IPS-18a (cell line): ENCODE measurements at regions not wholly inside any gene's neighbourhood (a gene's known extent, or its start where the extent isn't known, plus 50 kb on each side); places are given as distances from the start of the nearest gene placed in this dataset.

Source experiments
- H3K27ac ChIP-seq: one replicate; pipeline ENCODE4 v1.5.1; 2013; ENCODE audit warnings: low read length
- H3K27me3 ChIP-seq: one replicate; pipeline ENCODE4 v1.6.1; 2013; ENCODE audit warnings: mild to moderate bottlenecking, low read length; ENCODE audit not compliant: control insufficient read depth, insufficient read depth
- H3K36me3 ChIP-seq: one replicate; pipeline ENCODE4 v1.6.1; 2013; ENCODE audit warnings: low read depth, low read length; ENCODE audit not compliant: control insufficient read depth
- H3K4me1 ChIP-seq: one replicate; pipeline ENCODE4 v1.6.1; 2013; ENCODE audit warnings: low read depth, low read length; ENCODE audit not compliant: control insufficient read depth
- H3K4me3 ChIP-seq: one replicate; pipeline ENCODE4 v1.5.1; 2013; ENCODE audit warnings: low read length
- H3K9ac ChIP-seq: one replicate; pipeline ENCODE4 v1.6.1; 2013; ENCODE audit warnings: mild to moderate bottlenecking, low read length, moderate library complexity
- H3K9me3 ChIP-seq: one replicate; pipeline ENCODE4 v1.6.1; 2013; ENCODE audit warnings: low read depth, low read length; ENCODE audit not compliant: control insufficient read depth

- peaks cover 7% of the 10 kb centered on the region for H3K4me1 ChIP-seq
- no peaks in the 10 kb centered on the region for H3K27me3 ChIP-seq
- no peak overlapping the region for H3K27ac ChIP-seq
- H3K9me3 ChIP-seq, result no peaks in the 10 kb centered on the region
- no peak overlapping the region for H3K4me3 ChIP-seq
- no peak overlapping the region for H3K9ac ChIP-seq
- no peaks in the 10 kb centered on the region for H3K36me3 ChIP-seq
Observed at GRCh38 chr3:41097896-41098496, 101.3 kb upstream of the CTNNB1 start.

GRCh38 chr3:41101231-41101630 lies 98.1 kb upstream of the CTNNB1 start:
- H3K36me3 ChIP-seq, result no peaks in the 10 kb centered on the region
- no peaks in the 10 kb centered on the region for H3K9me3 ChIP-seq
- H3K9ac ChIP-seq, result no peak overlapping the region
- no peak overlapping the region for H3K27ac ChIP-seq
- peaks cover 7% of the 10 kb centered on the region for H3K4me1 ChIP-seq
- H3K27me3 ChIP-seq, result no peaks in the 10 kb centered on the region
- no peak overlapping the region for H3K4me3 ChIP-seq

- H3K36me3 ChIP-seq, result no peaks in the 10 kb centered on the region
- no peak overlapping the region for H3K27ac ChIP-seq
- no peak overlapping the region for H3K9ac ChIP-seq
- peaks cover 7% of the 10 kb centered on the region for H3K4me1 ChIP-seq
- no peaks in the 10 kb centered on the region for H3K27me3 ChIP-seq
- no peak overlapping the region for H3K4me3 ChIP-seq
- no peaks in the 10 kb centered on the region for H3K9me3 ChIP-seq
Observed at GRCh38 chr3:41102053-41102556, 97.2 kb upstream of the CTNNB1 start.

GRCh38 chr3:41102750-41103149 lies 96.6 kb upstream of the CTNNB1 start:
- H3K4me3 ChIP-seq, result no peak overlapping the region
- no peaks in the 10 kb centered on the region for H3K27me3 ChIP-seq
- H3K4me1 ChIP-seq, result peaks cover 7% of the 10 kb centered on the region
- H3K36me3 ChIP-seq, result no peaks in the 10 kb centered on the region
- no peak overlapping the region for H3K27ac ChIP-seq
- no peaks in the 10 kb centered on the region for H3K9me3 ChIP-seq
- no peak overlapping the region for H3K9ac ChIP-seq

GRCh38 chr3:41103200-41103599 lies 96.1 kb upstream of the CTNNB1 start:
- H3K9ac ChIP-seq, result no peak overlapping the region
- peaks cover 7% of the 10 kb centered on the region for H3K4me1 ChIP-seq
- H3K9me3 ChIP-seq, result no peaks in the 10 kb centered on the region
- no peak overlapping the region for H3K27ac ChIP-seq
- no peak overlapping the region for H3K4me3 ChIP-seq
- H3K36me3 ChIP-seq, result no peaks in the 10 kb centered on the region
- H3K27me3 ChIP-seq, result no peaks in the 10 kb centered on the region

DNA sequence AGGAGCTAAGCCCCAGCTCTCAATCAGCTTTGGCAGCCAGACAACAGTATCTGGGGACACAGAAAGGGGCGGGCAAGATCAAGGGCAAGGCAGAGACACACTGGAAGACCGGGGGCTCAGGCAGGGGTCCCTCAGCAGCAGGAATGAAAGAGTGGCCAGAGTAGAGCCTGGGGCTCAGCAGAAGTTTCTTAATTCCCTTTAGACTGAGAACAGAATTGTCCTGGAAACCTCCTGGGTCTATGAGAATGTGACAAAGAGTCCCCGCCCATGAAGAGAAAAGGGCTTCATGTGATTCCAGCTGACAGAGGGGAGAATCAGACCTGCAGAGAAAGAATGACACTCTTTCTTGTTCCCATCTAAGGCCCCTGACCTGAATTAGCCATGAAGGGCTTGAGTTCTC lies 95.2 kb upstream of the CTNNB1 start:
- Histone ChIP-seq H3K4me1 (peaks cover 7% of the 10 kb centered on the region), H3K9me3 (no peaks in the 10 kb centered on the region), H3K27ac (no peak overlapping the region), H3K9ac (no peak overlapping the region), H3K36me3 (no peaks in the 10 kb centered on the region), H3K4me3 (no peak overlapping the region), H3K27me3 (no peaks in the 10 kb centered on the region)

DNA sequence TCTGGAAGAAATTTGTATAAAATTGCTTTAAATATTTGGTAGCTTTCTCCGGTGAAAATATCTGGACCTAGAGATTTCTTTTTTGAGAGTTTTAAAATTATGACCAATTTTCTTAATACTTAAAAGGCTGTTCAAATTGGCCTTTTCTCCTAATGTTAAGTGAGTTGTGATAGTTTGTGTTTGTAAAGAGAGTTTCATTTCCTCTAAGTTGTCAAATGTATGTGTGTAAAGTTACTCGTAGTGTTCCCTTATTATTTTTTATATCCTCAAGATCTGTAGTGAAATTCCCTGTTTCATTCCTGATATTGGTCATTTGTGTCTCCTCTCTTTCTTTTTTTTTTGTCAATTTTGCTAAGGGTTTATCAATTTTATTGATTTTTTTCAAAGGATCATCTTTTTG lies 92.6 kb upstream of the CTNNB1 start:
- H3K9me3 ChIP-seq, result no peaks in the 10 kb centered on the region
- no peaks in the 10 kb centered on the region for H3K4me1 ChIP-seq
- H3K9ac ChIP-seq, result no peak overlapping the region
- H3K27me3 ChIP-seq, result no peaks in the 10 kb centered on the region
- no peak overlapping the region for H3K27ac ChIP-seq
- H3K4me3 ChIP-seq, result no peak overlapping the region
- no peaks in the 10 kb centered on the region for H3K36me3 ChIP-seq

- Histone ChIP-seq H3K4me3 (no peak overlapping the region), H3K9ac (no peak overlapping the region), H3K27ac (no peak overlapping the region), H3K9me3 (no peaks in the 10 kb centered on the region), H3K27me3 (no peaks in the 10 kb centered on the region), H3K4me1 (no peaks in the 10 kb centered on the region), H3K36me3 (no peaks in the 10 kb centered on the region)
Observed at GRCh38 chr3:41111011-41111410, 88.3 kb upstream of the CTNNB1 start.

- H3K36me3 ChIP-seq, result no peaks in the 10 kb centered on the region
- H3K4me3 ChIP-seq, result no peak overlapping the region
- H3K4me1 ChIP-seq, result no peaks in the 10 kb centered on the region
- H3K9me3 ChIP-seq, result no peaks in the 10 kb centered on the region
- H3K9ac ChIP-seq, result no peak overlapping the region
- H3K27me3 ChIP-seq, result no peaks in the 10 kb centered on the region
- no peak overlapping the region for H3K27ac ChIP-seq
Observed at GRCh38 chr3:41112466-41112865, 86.8 kb upstream of the CTNNB1 start.

DNA sequence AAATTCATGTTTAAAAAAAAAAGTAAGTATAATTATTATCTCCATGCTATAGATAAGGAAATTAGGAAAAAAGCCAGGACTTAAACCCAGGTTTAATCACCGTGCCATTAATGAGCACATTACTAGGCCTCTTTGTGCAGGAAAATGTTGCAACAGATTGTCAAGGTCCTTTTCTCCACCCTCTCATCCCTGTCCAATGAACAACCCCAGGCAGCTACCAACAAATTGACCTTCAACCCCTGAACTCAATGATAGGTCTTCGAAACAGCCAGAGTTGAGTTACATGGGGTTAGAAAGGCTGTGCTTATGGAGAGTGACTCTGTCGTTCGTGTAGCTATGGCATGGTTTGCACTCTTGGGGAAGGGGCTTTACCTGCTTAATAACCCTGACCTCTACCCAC lies 84.2 kb upstream of the CTNNB1 start:
- H3K27me3 ChIP-seq, result no peaks in the 10 kb centered on the region
- H3K4me3 ChIP-seq, result no peak overlapping the region
- no peak overlapping the region for H3K27ac ChIP-seq
- H3K36me3 ChIP-seq, result no peaks in the 10 kb centered on the region
- H3K4me1 ChIP-seq, result peaks cover 2% of the 10 kb centered on the region
- no peaks in the 10 kb centered on the region for H3K9me3 ChIP-seq
- no peak overlapping the region for H3K9ac ChIP-seq

DNA sequence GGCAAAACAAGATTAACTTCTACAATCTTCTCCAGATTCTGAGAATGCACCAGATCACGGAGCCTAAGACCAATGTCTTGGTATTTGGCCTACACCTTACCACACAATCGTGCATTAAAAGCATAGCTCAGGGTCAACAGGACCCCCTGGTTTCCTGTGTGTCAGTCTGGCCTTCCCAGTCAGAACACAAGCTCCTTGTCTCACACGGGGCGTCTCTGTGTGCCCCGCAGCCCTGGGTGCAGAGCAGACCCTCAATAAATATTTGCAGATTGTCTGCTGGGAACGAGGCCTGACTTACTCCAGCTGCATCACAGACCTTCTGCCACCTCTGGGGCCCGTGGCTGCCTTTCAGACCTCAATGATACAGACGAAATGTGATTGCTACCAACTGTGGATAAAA lies 82.5 kb upstream of the CTNNB1 start:
- no peaks in the 10 kb centered on the region for H3K36me3 ChIP-seq
- H3K4me3 ChIP-seq, result no peak overlapping the region
- H3K27ac ChIP-seq, result no peak overlapping the region
- no peaks in the 10 kb centered on the region for H3K27me3 ChIP-seq
- no peaks in the 10 kb centered on the region for H3K9me3 ChIP-seq
- no peak overlapping the region for H3K9ac ChIP-seq
- peaks cover 16% of the 10 kb centered on the region for H3K4me1 ChIP-seq

DNA sequence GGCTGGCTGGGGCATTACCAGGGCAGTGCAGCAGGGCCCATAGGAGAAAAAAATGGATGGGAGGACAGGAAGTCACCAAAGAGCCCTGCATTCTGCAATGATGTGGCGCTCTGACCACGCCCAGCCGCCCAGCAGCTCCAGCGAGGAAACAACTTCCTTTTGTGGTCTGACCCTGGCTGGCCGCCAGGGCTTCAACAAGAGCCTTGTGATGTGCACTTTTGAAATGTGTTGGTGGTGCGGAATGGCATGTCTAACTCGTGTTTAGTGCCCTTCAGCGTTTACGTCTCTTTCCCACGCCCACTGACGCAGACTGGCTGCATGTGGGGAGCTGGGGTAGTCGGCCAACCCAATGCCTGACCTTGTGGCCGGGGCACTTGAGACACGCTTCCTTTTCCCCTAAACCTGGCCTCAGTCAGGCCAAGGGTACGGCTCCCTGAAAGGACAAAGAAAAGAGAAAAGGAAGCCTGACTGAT lies 81.9 kb upstream of the CTNNB1 start:
- no peaks in the 10 kb centered on the region for H3K27me3 ChIP-seq
- peaks cover 16% of the 10 kb centered on the region for H3K4me1 ChIP-seq
- no peak overlapping the region for H3K9ac ChIP-seq
- no peak overlapping the region for H3K4me3 ChIP-seq
- H3K9me3 ChIP-seq, result no peaks in the 10 kb centered on the region
- H3K36me3 ChIP-seq, result no peaks in the 10 kb centered on the region
- H3K27ac ChIP-seq, result no peak overlapping the region
